ENCODE measurements at regions not wholly inside any gene's neighbourhood (a gene's known extent, or its start where the extent isn't known, plus 50 kb on each side); places are given as distances from the start of the nearest gene placed in this dataset.

- DNase-seq (ENCODE audit: low read depth in 2 of 2): no peak
Measured at GRCh38 chr21:23218667-23219066, 2220.5 kb downstream of the NCAM2 start.

GRCh38 chr21:23217597-23217996 is 2219.4 kb downstream of the NCAM2 start:
- no peak for DNase-seq (ENCODE audit: low read depth in 2 of 2)

DNA sequence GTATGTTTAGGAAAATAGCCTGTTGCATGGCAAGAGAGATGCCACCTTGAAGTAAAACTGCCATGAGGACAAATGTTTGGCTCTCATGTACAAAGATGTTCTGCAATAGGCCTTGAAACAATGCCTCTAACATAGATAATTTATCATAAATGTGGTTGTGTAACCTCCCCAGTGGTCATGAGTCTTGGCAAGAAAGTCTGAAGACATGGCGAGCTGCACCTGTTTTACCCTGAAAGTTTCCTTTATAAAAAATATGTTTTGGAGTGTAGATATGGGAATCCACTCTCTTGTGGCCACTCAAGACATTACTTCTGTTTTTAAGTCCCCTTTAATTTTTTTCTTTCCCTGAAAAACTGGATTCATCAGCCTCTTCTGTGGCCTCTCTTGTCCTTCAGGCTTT is 2217.1 kb downstream of the NCAM2 start:
- DNase-seq (ENCODE audit: low read depth in 2 of 2): no peak
